ENCODE measurements at regions not wholly inside any gene's neighbourhood (a gene's known extent, or its start where the extent isn't known, plus 50 kb on each side); places are given as distances from the start of the nearest gene placed in this dataset.

GRCh38 chr5:74020503-74020902 lies 394.5 kb downstream of the ARHGEF28 start:
- no peaks in the 10 kb centered on the region for H3K9me3 Mint-ChIP-seq
- peaks cover 4% of the 10 kb centered on the region for H3K27me3 Mint-ChIP-seq
- no peak overlapping the region for H3K27ac Mint-ChIP-seq
- no peak overlapping the region for H3K4me3 Mint-ChIP-seq
- H3K36me3 Mint-ChIP-seq: no peaks in the 10 kb centered on the region
- H3K4me1 Mint-ChIP-seq (ENCODE audit: unreplicated experiment): peaks cover 21% of the 10 kb centered on the region
- DNase-seq (ENCODE audit: extremely low spot score, unreplicated experiment): no peak
- no peak for TF ChIP-seq CTCF (conservative IDR thresholded peaks at IDR 0.05)

GRCh38 chr5:74019923-74020322 lies 393.9 kb downstream of the ARHGEF28 start:
- peaks cover 18% of the 10 kb centered on the region for H3K4me1 Mint-ChIP-seq (ENCODE audit: unreplicated experiment)
- no peak for DNase-seq (ENCODE audit: extremely low spot score, unreplicated experiment)
- no peaks in the 10 kb centered on the region for H3K9me3 Mint-ChIP-seq
- no peaks in the 10 kb centered on the region for H3K36me3 Mint-ChIP-seq
- no peak overlapping the region for H3K27ac Mint-ChIP-seq
- no peak for TF ChIP-seq CTCF (conservative IDR thresholded peaks at IDR 0.05)
- H3K27me3 Mint-ChIP-seq: peaks cover 4% of the 10 kb centered on the region
- H3K4me3 Mint-ChIP-seq: no peak overlapping the region

- DNase-seq (ENCODE audit: extremely low spot score, unreplicated experiment): no peak
- no peak overlapping the region for H3K4me3 Mint-ChIP-seq
- H3K36me3 Mint-ChIP-seq: no peaks in the 10 kb centered on the region
- no peak for TF ChIP-seq CTCF (conservative IDR thresholded peaks at IDR 0.05)
- H3K9me3 Mint-ChIP-seq: no peaks in the 10 kb centered on the region
- H3K27ac Mint-ChIP-seq: no peak overlapping the region
- peaks cover 7% of the 10 kb centered on the region for H3K27me3 Mint-ChIP-seq
- H3K4me1 Mint-ChIP-seq (ENCODE audit: unreplicated experiment): peaks cover 18% of the 10 kb centered on the region
Measured at GRCh38 chr5:74017786-74018211, 391.8 kb downstream of the ARHGEF28 start.

GRCh38 chr5:74017112-74017511 lies 391.1 kb downstream of the ARHGEF28 start:
- no peak overlapping the region for H3K4me3 Mint-ChIP-seq
- no peaks in the 10 kb centered on the region for H3K9me3 Mint-ChIP-seq
- no peak for DNase-seq (ENCODE audit: extremely low spot score, unreplicated experiment)
- no peak for TF ChIP-seq CTCF (conservative IDR thresholded peaks at IDR 0.05)
- H3K36me3 Mint-ChIP-seq: no peaks in the 10 kb centered on the region
- no peak overlapping the region for H3K27ac Mint-ChIP-seq
- H3K27me3 Mint-ChIP-seq: peaks cover 7% of the 10 kb centered on the region
- peaks cover 18% of the 10 kb centered on the region for H3K4me1 Mint-ChIP-seq (ENCODE audit: unreplicated experiment)

- peaks cover 7% of the 10 kb centered on the region for H3K27me3 Mint-ChIP-seq
Measured at GRCh38 chr5:74016373-74016772, 390.4 kb downstream of the ARHGEF28 start.

More at GRCh38 chr5:74016373-74016772, 390.4 kb downstream of the ARHGEF28 start:
- H3K36me3 Mint-ChIP-seq: no peaks in the 10 kb centered on the region
- DNase-seq (ENCODE audit: extremely low spot score, unreplicated experiment): no peak
- H3K4me3 Mint-ChIP-seq: no peak overlapping the region
- H3K27ac Mint-ChIP-seq: no peak overlapping the region
- peak; percentile 42 for TF ChIP-seq CTCF (conservative IDR thresholded peaks at IDR 0.05)
- H3K4me1 Mint-ChIP-seq (ENCODE audit: unreplicated experiment): peaks cover 18% of the 10 kb centered on the region
- no peaks in the 10 kb centered on the region for H3K9me3 Mint-ChIP-seq

Measured in type B pancreatic cell (in vitro differentiated cells).